Endometrium (tissue), 2 donors: ENCODE measurements at regions not wholly inside any gene's neighbourhood (a gene's known extent, or its start where the extent isn't known, plus 50 kb on each side); places are given as distances from the start of the nearest gene placed in this dataset.

Experiments used
- FAIRE-seq: peaks from 2 replicates; lab custom pipeline; 2012; peaks lifted over from hg19 to GRCh38; lab: Jason Lieb, UNC
- donor health status: control.
- donor health status: control.

- no peak for FAIRE-seq
Measured at GRCh38 chr12:47560415-47560814, 145.4 kb downstream of the RPAP3 start.

GRCh38 chr12:47558625-47559345, 147.0 kb downstream of the RPAP3 start:
- FAIRE-seq = no peak

GRCh38 chr12:47557386-47557785, 148.4 kb downstream of the RPAP3 start:
- no peak for FAIRE-seq

- no peak for FAIRE-seq
Measured at GRCh38 chr12:47556261-47557030, 149.4 kb downstream of the RPAP3 start.

GRCh38 chr12:47554046-47554653, 151.7 kb downstream of the RPAP3 start:
- FAIRE-seq = no peak

- no peak for FAIRE-seq
Measured at GRCh38 chr12:47553266-47553665, 152.6 kb downstream of the RPAP3 start.

- FAIRE-seq = peak; percentile 83
Measured at GRCh38 chr12:47551426-47551851, 154.4 kb downstream of the RPAP3 start.

- FAIRE-seq = no peak
Measured at GRCh38 chr12:47549258-47549657, 156.6 kb downstream of the RPAP3 start.

GRCh38 chr12:47548401-47548800, 157.4 kb downstream of the RPAP3 start:
- no peak for FAIRE-seq

- no peak for FAIRE-seq
Measured at GRCh38 chr12:47547077-47547476, 158.8 kb downstream of the RPAP3 start.

- no peak for FAIRE-seq
Measured at GRCh38 chr12:47545938-47546609, 159.8 kb downstream of the RPAP3 start.

GRCh38 chr12:47534695-47535094, 171.1 kb downstream of the RPAP3 start:
- no peak for FAIRE-seq

GRCh38 chr12:47530050-47530449, 175.8 kb downstream of the RPAP3 start:
- FAIRE-seq = no peak

GRCh38 chr12:47527816-47528215, 178.0 kb downstream of the RPAP3 start:
- no peak for FAIRE-seq

GRCh38 chr12:47520029-47520428, 185.8 kb downstream of the RPAP3 start:
- FAIRE-seq = no peak

- no peak for FAIRE-seq
Measured at GRCh38 chr12:47517122-47517521, 188.7 kb downstream of the RPAP3 start.

- no peak for FAIRE-seq
Measured at GRCh38 chr12:47509398-47509851, 196.4 kb downstream of the RPAP3 start.

GRCh38 chr12:47507221-47507620, 198.6 kb downstream of the RPAP3 start:
- no peak for FAIRE-seq

- no peak for FAIRE-seq
Measured at GRCh38 chr12:47504775-47505446, 200.9 kb downstream of the RPAP3 start.

GRCh38 chr12:47493801-47494200, 212.0 kb downstream of the RPAP3 start:
- FAIRE-seq = no peak

GRCh38 chr12:47491516-47492305, 214.1 kb downstream of the RPAP3 start:
- no peak for FAIRE-seq
